Stomach (tissue), 4 donors: ENCODE measurements at regions not wholly inside any gene's neighbourhood (a gene's known extent, or its start where the extent isn't known, plus 50 kb on each side); places are given as distances from the start of the nearest gene placed in this dataset.

ENCODE experiments used
- CTCF ChIP-seq, 7 experiments: fragments of 450-650 bp in 4 of 7; fragments of 200-600 bp in 3 of 7; sonication (generic) in 3 of 7; IDR thresholded peaks; one replicate each; pipeline ENCODE4 v1.5.1; 2016 to 2019; ENCODE audit warnings: antibody characterized with exemption in 7 of 7, control low read depth in 2 of 7, mild to moderate bottlenecking in 1 of 7
- EP300 ChIP-seq: sonication (generic); formaldehyde crosslinking; IDR thresholded peaks from one replicate; pipeline ENCODE4 v1.6.1; 2017; ENCODE audit warnings: antibody characterized with exemption
- POLR2AphosphoS5 ChIP-seq, 3 donors: sonication (generic); formaldehyde crosslinking; IDR thresholded peaks; one replicate each; pipeline ENCODE4 v1.6.1; 2016; ENCODE audit warnings: antibody characterized with exemption in 3 of 3

- TF ChIP-seq CTCF (IDR thresholded peaks at IDR 0.05) (no peak), POLR2AphosphoS5 (IDR thresholded peaks at IDR 0.05) (no peak), EP300 (no peak)
These were observed 116.3 kb upstream of the C1orf21 start for GRCh38 chr1:184270556-184270955.
